Smooth muscle cell (in vitro differentiated cells): ENCODE measurements at regions not wholly inside any gene's neighbourhood (a gene's known extent, or its start where the extent isn't known, plus 50 kb on each side); places are given as distances from the start of the nearest gene placed in this dataset.

Experiments used
- DNase-seq: peaks from one replicate; lab custom pipeline; 2025; ENCODE audit not compliant: unreplicated experiment; lab: John Stamatoyannopoulos, UW
- H2AFZ ChIP-seq: fragments of 200-600 bp; sonication (generic); 2 replicates; pipeline ENCODE4 v1.6.0; 2016; ENCODE audit warnings: antibody characterized with exemption, low read depth, mild to moderate bottlenecking
- H3F3A ChIP-seq: fragments of 200-600 bp; sonication (generic); 2 replicates; pipeline ENCODE4 v1.6.0; 2017; ENCODE audit warnings: antibody characterized with exemption, low read depth
- H3K27ac ChIP-seq: fragments of 200-600 bp; sonication (generic); 2 replicates; pipeline ENCODE4 v1.5.1; 2016; ENCODE audit warnings: low read depth, mild to moderate bottlenecking
- H3K27me3 ChIP-seq: fragments of 200-600 bp; sonication (generic); 2 replicates; pipeline ENCODE4 v1.6.1; 2016; ENCODE audit warnings: low read depth, mild to moderate bottlenecking
- H3K36me3 ChIP-seq: fragments of 200-600 bp; sonication (generic); 2 replicates; pipeline ENCODE4 v1.5.1; 2016; ENCODE audit warnings: low read depth
- H3K4me1 ChIP-seq: fragments of 200-600 bp; sonication (generic); 2 replicates; pipeline ENCODE4 v1.5.1; 2016; ENCODE audit warnings: low read depth
- H3K4me2 ChIP-seq: fragments of 200-600 bp; sonication (generic); 2 replicates; pipeline ENCODE4 v1.6.0; 2016; ENCODE audit warnings: mild to moderate bottlenecking
- H3K4me3 ChIP-seq: fragments of 200-600 bp; sonication (generic); 2 replicates; pipeline ENCODE4 v1.5.1; 2016; ENCODE audit warnings: mild to moderate bottlenecking
- H3K79me2 ChIP-seq: fragments of 200-600 bp; sonication (generic); 2 replicates; pipeline ENCODE4 v1.6.0; 2016; ENCODE audit warnings: low read depth, mild to moderate bottlenecking
- H3K9ac ChIP-seq: fragments of 200-600 bp; sonication (generic); 2 replicates; pipeline ENCODE4 v1.6.0; 2016; ENCODE audit warnings: low read depth
- H3K9me3 ChIP-seq: fragments of 200-600 bp; sonication (generic); replicated peaks from 2 replicates; pipeline ENCODE4 v1.5.1; 2016; ENCODE audit warnings: low read depth
- H4K20me1 ChIP-seq: fragments of 200-600 bp; sonication (generic); 2 replicates; pipeline ENCODE4 v1.6.0; 2016; ENCODE audit warnings: low read depth
- WGBS: methylation state at CpG from one replicate; pipeline ENCODE4 v1.1.7; 2016; ENCODE audit warnings: low lambda C conversion rate; 5-methylcytosine and 5-hydroxymethylcytosine counted together
- TF ChIP-seq, protein P1 (sequence below): fragments of 200-600 bp; sonication (generic); IDR thresholded peaks from 2 replicates; pipeline ENCODE4 v1.5.1; 2017; ENCODE audit warnings: borderline replicate concordance, mild to moderate bottlenecking, antibody characterized with exemption; ENCODE audit not compliant: insufficient read depth, poor library complexity, severe bottlenecking

DNA sequence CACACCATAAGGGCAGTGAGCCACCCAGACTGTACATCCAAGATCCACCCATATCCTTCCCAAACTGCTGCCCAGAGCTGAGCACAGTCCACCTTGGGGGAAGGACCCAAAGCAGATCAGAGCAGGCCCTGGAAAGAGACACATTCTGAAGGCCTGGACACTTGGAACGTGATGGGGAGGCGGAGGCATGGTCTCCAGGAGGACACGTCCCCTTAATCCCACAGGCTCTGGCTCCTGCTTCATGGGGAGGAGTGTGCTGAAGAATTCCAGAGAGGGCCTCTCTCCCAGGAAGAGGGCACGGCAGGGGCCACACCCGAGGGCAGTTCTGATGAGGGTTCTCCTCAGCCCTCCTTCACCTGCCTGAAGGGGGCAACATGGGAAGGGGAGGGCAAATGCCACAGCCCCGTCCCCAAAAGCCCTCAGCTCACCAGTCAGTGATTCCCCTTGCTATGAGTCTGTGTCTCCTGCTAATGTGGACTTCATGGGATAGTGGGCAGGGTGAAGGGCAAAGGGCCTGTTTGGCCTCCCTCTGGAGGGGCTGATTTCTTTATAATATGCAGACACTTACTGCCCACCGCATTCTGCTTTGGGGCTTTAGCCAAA lies 276.8 kb downstream of the ENC1 start:
- WGBS, result 94% methylated on average over 7 of the region's 7 CpGs
- TF ChIP-seq, protein P1, sequence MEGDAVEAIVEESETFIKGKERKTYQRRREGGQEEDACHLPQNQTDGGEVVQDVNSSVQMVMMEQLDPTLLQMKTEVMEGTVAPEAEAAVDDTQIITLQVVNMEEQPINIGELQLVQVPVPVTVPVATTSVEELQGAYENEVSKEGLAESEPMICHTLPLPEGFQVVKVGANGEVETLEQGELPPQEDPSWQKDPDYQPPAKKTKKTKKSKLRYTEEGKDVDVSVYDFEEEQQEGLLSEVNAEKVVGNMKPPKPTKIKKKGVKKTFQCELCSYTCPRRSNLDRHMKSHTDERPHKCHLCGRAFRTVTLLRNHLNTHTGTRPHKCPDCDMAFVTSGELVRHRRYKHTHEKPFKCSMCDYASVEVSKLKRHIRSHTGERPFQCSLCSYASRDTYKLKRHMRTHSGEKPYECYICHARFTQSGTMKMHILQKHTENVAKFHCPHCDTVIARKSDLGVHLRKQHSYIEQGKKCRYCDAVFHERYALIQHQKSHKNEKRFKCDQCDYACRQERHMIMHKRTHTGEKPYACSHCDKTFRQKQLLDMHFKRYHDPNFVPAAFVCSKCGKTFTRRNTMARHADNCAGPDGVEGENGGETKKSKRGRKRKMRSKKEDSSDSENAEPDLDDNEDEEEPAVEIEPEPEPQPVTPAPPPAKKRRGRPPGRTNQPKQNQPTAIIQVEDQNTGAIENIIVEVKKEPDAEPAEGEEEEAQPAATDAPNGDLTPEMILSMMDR, result no peak
- no peaks in the 10 kb centered on the region for H3F3A ChIP-seq
- no peak for DNase-seq
- no peaks in the 10 kb centered on the region for H3K36me3 ChIP-seq
- H3K27me3 ChIP-seq, result no peaks in the 10 kb centered on the region
- H3K79me2 ChIP-seq, result no peaks in the 10 kb centered on the region
- H2AFZ ChIP-seq, result no peak overlapping the region
- H3K9ac ChIP-seq, result no peak overlapping the region
- H3K9me3 ChIP-seq, result no peaks in the 10 kb centered on the region
- H3K4me1 ChIP-seq, result no peaks in the 10 kb centered on the region
- no peak overlapping the region for H3K27ac ChIP-seq
- H3K4me2 ChIP-seq, result no peak overlapping the region
- H4K20me1 ChIP-seq, result no peaks in the 10 kb centered on the region
- H3K4me3 ChIP-seq, result no peak overlapping the region

DNA sequence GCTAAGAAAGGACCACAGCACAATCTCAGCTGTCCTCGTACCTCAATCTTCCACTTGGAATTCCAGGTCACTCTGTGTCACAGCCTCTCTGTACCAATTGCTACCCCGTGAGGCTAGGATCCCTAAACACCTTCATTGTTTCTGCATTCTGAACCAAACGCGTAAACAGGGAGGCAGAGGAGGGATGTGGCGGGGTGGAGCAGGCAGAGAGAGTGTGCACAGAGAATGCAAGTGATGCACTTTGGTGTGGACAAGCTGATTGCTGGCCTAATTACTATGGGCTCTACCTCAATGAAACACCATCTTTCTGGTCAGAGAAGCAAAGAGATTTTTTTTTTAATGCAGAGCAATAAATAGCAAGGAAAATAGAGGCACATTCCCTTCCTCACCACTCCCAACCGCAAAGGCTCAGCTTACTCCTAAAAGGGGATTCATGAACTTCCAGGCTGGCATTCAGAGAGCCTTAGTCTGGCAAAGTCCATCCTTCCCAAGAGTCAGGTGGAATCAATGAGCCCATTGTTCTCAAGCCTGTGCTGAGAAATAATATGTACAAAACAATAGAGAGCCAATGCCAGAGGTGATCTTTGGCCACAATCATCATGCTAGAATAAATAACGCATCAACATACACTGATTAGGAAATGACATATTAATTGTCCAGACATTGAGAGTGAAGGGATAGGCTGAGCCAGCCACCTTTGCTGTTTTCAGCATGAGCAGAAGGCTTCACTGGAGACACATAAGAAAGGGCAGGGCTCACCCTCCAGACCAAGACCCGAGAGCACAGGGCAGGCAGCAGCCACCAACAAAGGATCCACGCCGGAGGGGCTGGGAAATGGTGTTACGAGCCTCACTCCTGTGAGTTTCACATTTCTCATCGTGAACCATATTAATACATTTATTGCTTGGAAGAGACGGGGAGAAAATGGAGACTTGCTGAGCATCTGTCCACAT lies 278.8 kb downstream of the ENC1 start:
- Histone ChIP-seq H3F3A (no peaks in the 10 kb centered on the region), H3K27ac (no peak overlapping the region), H4K20me1 (no peaks in the 10 kb centered on the region), H3K4me2 (no peak overlapping the region), H3K9me3 (no peaks in the 10 kb centered on the region), H3K4me3 (no peak overlapping the region), H3K4me1 (no peaks in the 10 kb centered on the region), H3K9ac (no peak overlapping the region), H2AFZ (no peak overlapping the region), H3K27me3 (no peaks in the 10 kb centered on the region), H3K79me2 (no peaks in the 10 kb centered on the region), H3K36me3 (no peaks in the 10 kb centered on the region)
- TF ChIP-seq, protein P1, result no peak
- no peak for DNase-seq
- WGBS, result 94% methylated on average over 13 of the region's 13 CpGs

- 85% methylated on average over 7 of the region's 7 CpGs for WGBS
- DNase-seq, result no peak
- H3K27ac ChIP-seq, result no peak overlapping the region
These were observed 279.9 kb downstream of the ENC1 start for GRCh38 chr5:74360535-74361210.

More at GRCh38 chr5:74360535-74361210, 279.9 kb downstream of the ENC1 start:
- no peaks in the 10 kb centered on the region for H3K9me3 ChIP-seq
- H3K9ac ChIP-seq, result no peak overlapping the region
- H3K79me2 ChIP-seq, result no peaks in the 10 kb centered on the region
- no peaks in the 10 kb centered on the region for H3K27me3 ChIP-seq
- no peaks in the 10 kb centered on the region for H4K20me1 ChIP-seq
- H3K4me2 ChIP-seq, result no peak overlapping the region
- no peaks in the 10 kb centered on the region for H3K36me3 ChIP-seq
- H2AFZ ChIP-seq, result no peak overlapping the region
- no peak overlapping the region for H3K4me3 ChIP-seq
- TF ChIP-seq, protein P1, result no peak
- no peaks in the 10 kb centered on the region for H3F3A ChIP-seq
- H3K4me1 ChIP-seq, result no peaks in the 10 kb centered on the region
